MM.1S (cell line): ENCODE measurements at regions not wholly inside any gene's neighbourhood (a gene's known extent, or its start where the extent isn't known, plus 50 kb on each side); places are given as distances from the start of the nearest gene placed in this dataset.

ENCODE experiments used
- DNase-seq: peaks from one replicate; pipeline ENCODE4 v3.0.0-alpha.2; 2015
- H2AFZ ChIP-seq: fragments of 300-600 bp; sonication (generic); 2 replicates; pipeline ENCODE4 v1.6.0; 2016; ENCODE audit warnings: antibody characterized with exemption, low read length
- H3F3A ChIP-seq: fragments of 300-600 bp; sonication (generic); 2 replicates; pipeline ENCODE4 v1.6.1; 2016; ENCODE audit warnings: mild to moderate bottlenecking, antibody characterized with exemption, low read length, moderate library complexity, mixed read lengths; ENCODE audit not compliant: insufficient read depth
- H3K27ac ChIP-seq: fragments of 300-600 bp; sonication (generic); 2 replicates; pipeline ENCODE4 v1.5.1; 2016; ENCODE audit warnings: mild to moderate bottlenecking, low read length
- H3K27me3 ChIP-seq: fragments of 300-600 bp; sonication (generic); replicated peaks from 2 replicates; pipeline ENCODE4 v1.6.0; 2016; ENCODE audit warnings: low read length; ENCODE audit not compliant: insufficient read depth
- H3K36me3 ChIP-seq: fragments of 300-600 bp; sonication (generic); replicated peaks from 2 replicates; pipeline ENCODE4 v1.6.1; 2016; ENCODE audit warnings: mild to moderate bottlenecking, low read length, mixed read lengths; ENCODE audit not compliant: insufficient read depth
- H3K4me1 ChIP-seq: fragments of 300-600 bp; sonication (generic); 2 replicates; pipeline ENCODE4 v1.6.1; 2016; ENCODE audit warnings: low read length, mixed read lengths
- H3K4me2 ChIP-seq: fragments of 300-600 bp; sonication (generic); 2 replicates; pipeline ENCODE4 v1.6.0; 2016; ENCODE audit warnings: low read depth, low read length
- H3K4me3 ChIP-seq: fragments of 300-600 bp; sonication (generic); 2 replicates; pipeline ENCODE4 v1.5.1; 2016; ENCODE audit warnings: low read length, mixed read lengths
- H3K79me2 ChIP-seq: fragments of 300-600 bp; sonication (generic); 2 replicates; pipeline ENCODE4 v1.6.1; 2016; ENCODE audit warnings: mixed run types, low read length, mixed read lengths
- H3K9ac ChIP-seq: fragments of 300-600 bp; sonication (generic); 2 replicates; pipeline ENCODE4 v1.6.1; 2016; ENCODE audit warnings: low read length, mixed read lengths
- H3K9me2 ChIP-seq: fragments of 300-600 bp; sonication (generic); replicated peaks from 2 replicates; pipeline ENCODE4 v1.6.1; 2016; ENCODE audit warnings: mild to moderate bottlenecking, low read length, mixed read lengths; ENCODE audit not compliant: insufficient read depth
- H3K9me3 ChIP-seq: fragments of 300-600 bp; sonication (generic); replicated peaks from 2 replicates; pipeline ENCODE4 v1.6.1; 2016; ENCODE audit warnings: mild to moderate bottlenecking, low read length, mixed read lengths; ENCODE audit not compliant: insufficient read depth
- H4K20me1 ChIP-seq: fragments of 300-600 bp; sonication (generic); 2 replicates; pipeline ENCODE4 v1.6.1; 2016; ENCODE audit warnings: mild to moderate bottlenecking, low read length, moderate library complexity, mixed read lengths; ENCODE audit not compliant: insufficient read depth
- CTCF ChIP-seq: fragments of 300-600 bp; sonication (generic); IDR thresholded peaks from 2 replicates; pipeline ENCODE4 v1.5.1; 2016; ENCODE audit warnings: antibody characterized with exemption, low read length, mixed read lengths
- EZH2 ChIP-seq: fragments of 300-600 bp; sonication (generic); optimal IDR thresholded peaks from 2 replicates; pipeline ENCODE3; 2017; ENCODE audit warnings: low read depth, mild to moderate bottlenecking, antibody characterized with exemption, low read length, mixed read lengths
- EZH2phosphoT487 ChIP-seq: fragments of 300-600 bp; sonication (generic); IDR thresholded peaks from 2 replicates; pipeline ENCODE4 v1.6.1; 2018; ENCODE audit warnings: antibody characterized with exemption, low read length

- Histone ChIP-seq H3K27ac (no peak overlapping the region), H3K4me3 (no peak overlapping the region)
Observed at GRCh38 chr6:4342407-4343137, 207.2 kb upstream of the ECI2 start.

GRCh38 chr6:4341078-4341797 lies 205.9 kb upstream of the ECI2 start:
- Histone ChIP-seq H3K36me3 (no peaks in the 10 kb centered on the region), H3K9me2 (no peaks in the 10 kb centered on the region), H2AFZ (no peak overlapping the region), H4K20me1 (no peaks in the 10 kb centered on the region), H3F3A (no peaks in the 10 kb centered on the region), H3K27ac (no peak overlapping the region), H3K9ac (no peak overlapping the region), H3K4me3 (no peak overlapping the region), H3K9me3 (no peaks in the 10 kb centered on the region), H3K4me2 (no peak overlapping the region), H3K79me2 (no peaks in the 10 kb centered on the region), H3K27me3 (no peaks in the 10 kb centered on the region), H3K4me1 (no peaks in the 10 kb centered on the region)
- no peak for TF ChIP-seq EZH2
- TF ChIP-seq EZH2phosphoT487 = no peak
- no peak for TF ChIP-seq CTCF
- no peak for DNase-seq

More at GRCh38 chr6:4342407-4343137, 207.2 kb upstream of the ECI2 start:
- no peaks in the 10 kb centered on the region for H3K4me1 ChIP-seq
- no peaks in the 10 kb centered on the region for H3K27me3 ChIP-seq
- no peaks in the 10 kb centered on the region for H3K36me3 ChIP-seq
- no peaks in the 10 kb centered on the region for H3F3A ChIP-seq
- no peak overlapping the region for H3K9ac ChIP-seq
- peak; percentile 24 for DNase-seq
- no peak overlapping the region for H2AFZ ChIP-seq
- H4K20me1 ChIP-seq = no peaks in the 10 kb centered on the region
- H3K9me3 ChIP-seq = no peaks in the 10 kb centered on the region
- TF ChIP-seq CTCF (no peak), EZH2 (no peak), EZH2phosphoT487 (no peak)
- H3K4me2 ChIP-seq = no peak overlapping the region
- no peaks in the 10 kb centered on the region for H3K9me2 ChIP-seq
- no peaks in the 10 kb centered on the region for H3K79me2 ChIP-seq

GRCh38 chr6:4340544-4340943 lies 205.2 kb upstream of the ECI2 start:
- Histone ChIP-seq H3K9me2 (no peaks in the 10 kb centered on the region), H3K27me3 (no peaks in the 10 kb centered on the region), H3K4me2 (no peak overlapping the region), H3K36me3 (no peaks in the 10 kb centered on the region), H3K4me1 (no peaks in the 10 kb centered on the region), H3K9me3 (no peaks in the 10 kb centered on the region), H4K20me1 (no peaks in the 10 kb centered on the region), H3K9ac (no peak overlapping the region), H2AFZ (no peak overlapping the region), H3K27ac (no peak overlapping the region), H3F3A (no peaks in the 10 kb centered on the region), H3K79me2 (no peaks in the 10 kb centered on the region), H3K4me3 (no peak overlapping the region)
- no peak for DNase-seq
- no peak for TF ChIP-seq EZH2
- TF ChIP-seq EZH2phosphoT487 = no peak
- TF ChIP-seq CTCF = no peak
